ENCODE measurements at regions not wholly inside any gene's neighbourhood (a gene's known extent, or its start where the extent isn't known, plus 50 kb on each side); places are given as distances from the start of the nearest gene placed in this dataset.

DNA sequence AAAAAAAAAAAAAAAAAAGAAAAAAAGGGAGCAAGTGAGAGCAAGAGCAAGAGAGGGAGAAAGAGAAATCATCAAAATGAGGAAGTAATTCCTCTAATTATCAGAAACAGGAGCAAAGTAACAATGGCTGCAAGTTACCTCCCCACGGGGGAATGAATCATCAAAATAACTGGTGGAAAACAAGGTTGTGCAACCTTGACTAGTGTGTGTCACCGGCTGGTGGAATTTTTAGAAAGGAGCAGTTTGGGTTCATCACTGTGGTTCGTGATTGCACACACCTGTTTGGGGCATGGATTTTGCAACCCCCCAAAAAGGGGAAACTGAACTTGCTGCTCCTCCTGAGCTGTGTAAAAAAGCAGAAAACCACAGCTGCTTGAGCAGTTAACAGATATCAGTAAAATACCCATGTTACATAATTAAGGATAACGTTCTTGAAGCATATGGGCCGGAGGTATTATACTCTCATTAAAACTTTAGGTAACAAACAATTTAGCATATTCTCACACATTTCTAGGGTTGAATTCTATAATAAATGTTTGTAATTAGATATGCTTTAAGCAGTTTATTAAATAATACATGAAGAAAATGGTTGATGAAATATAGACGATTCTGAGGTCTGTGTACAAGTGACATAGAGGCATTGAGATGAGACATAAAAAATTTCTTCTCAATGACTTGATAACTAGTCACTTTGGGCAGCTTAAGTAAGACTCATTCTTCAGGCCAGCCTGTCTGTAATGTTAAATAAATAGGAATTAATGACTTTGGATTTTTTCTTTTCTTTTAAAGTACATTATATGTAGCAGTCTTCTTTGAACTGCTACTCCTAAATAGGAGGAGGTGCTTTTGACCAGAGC is 184.2 kb upstream of the ZEB2 start:
- no peaks in the 10 kb centered on the region for H4K20me1 ChIP-seq (ENCODE audit: insufficient read depth, low read length)
- H3K36me3 ChIP-seq (ENCODE audit: insufficient read depth, low read length) = no peaks in the 10 kb centered on the region
- Mint-ChIP-seq H3K27me3 (ENCODE audit: low read depth, unreplicated experiment) (no peaks in the 10 kb centered on the region), H3K36me3 (ENCODE audit: low read depth, unreplicated experiment) (peaks cover 1% of the 10 kb centered on the region), H3K4me3 (ENCODE audit: unreplicated experiment) (no peak overlapping the region), H3K9me3 (ENCODE audit: unreplicated experiment) (no peaks in the 10 kb centered on the region), H3K27ac (ENCODE audit: unreplicated experiment) (no peak overlapping the region), H3K4me1 (ENCODE audit: low read depth, unreplicated experiment) (peaks cover 18% of the 10 kb centered on the region)
- no peaks in the 10 kb centered on the region for H3K9me3 ChIP-seq (ENCODE audit: insufficient read depth, low read depth, low read length)
- H3K4me1 ChIP-seq (ENCODE audit: insufficient read depth, low read length) = no peaks in the 10 kb centered on the region
- no peak overlapping the region for H3K4me3 ChIP-seq (ENCODE audit: insufficient read depth, low read depth, low read length)
- TF ChIP-seq EZH2 (IDR thresholded peaks at IDR 0.05; ENCODE audit: insufficient read depth, low read length) = no peak
- TF ChIP-seq, protein P1, sequence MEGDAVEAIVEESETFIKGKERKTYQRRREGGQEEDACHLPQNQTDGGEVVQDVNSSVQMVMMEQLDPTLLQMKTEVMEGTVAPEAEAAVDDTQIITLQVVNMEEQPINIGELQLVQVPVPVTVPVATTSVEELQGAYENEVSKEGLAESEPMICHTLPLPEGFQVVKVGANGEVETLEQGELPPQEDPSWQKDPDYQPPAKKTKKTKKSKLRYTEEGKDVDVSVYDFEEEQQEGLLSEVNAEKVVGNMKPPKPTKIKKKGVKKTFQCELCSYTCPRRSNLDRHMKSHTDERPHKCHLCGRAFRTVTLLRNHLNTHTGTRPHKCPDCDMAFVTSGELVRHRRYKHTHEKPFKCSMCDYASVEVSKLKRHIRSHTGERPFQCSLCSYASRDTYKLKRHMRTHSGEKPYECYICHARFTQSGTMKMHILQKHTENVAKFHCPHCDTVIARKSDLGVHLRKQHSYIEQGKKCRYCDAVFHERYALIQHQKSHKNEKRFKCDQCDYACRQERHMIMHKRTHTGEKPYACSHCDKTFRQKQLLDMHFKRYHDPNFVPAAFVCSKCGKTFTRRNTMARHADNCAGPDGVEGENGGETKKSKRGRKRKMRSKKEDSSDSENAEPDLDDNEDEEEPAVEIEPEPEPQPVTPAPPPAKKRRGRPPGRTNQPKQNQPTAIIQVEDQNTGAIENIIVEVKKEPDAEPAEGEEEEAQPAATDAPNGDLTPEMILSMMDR (IDR thresholded peaks at IDR 0.05; ENCODE audit: insufficient read depth, low read depth, low read length) = no peak
- H2AFZ ChIP-seq (ENCODE audit: low read depth, low read length) = no peak overlapping the region
- peak; percentile 69 for DNase-seq (ENCODE audit: low read depth)
- no peak overlapping the region for H3K4me2 ChIP-seq (ENCODE audit: low read length)
- no peak overlapping the region for H3K27ac ChIP-seq (ENCODE audit: low read depth, low read length)
- no peaks in the 10 kb centered on the region for H3K27me3 ChIP-seq (ENCODE audit: insufficient read depth, low read length)
- FAIRE-seq = peak; percentile 9
- no peak overlapping the region for H3K9ac ChIP-seq (ENCODE audit: low read length)
- H3K79me2 ChIP-seq (ENCODE audit: insufficient read depth, low read length) = no peaks in the 10 kb centered on the region

DNA sequence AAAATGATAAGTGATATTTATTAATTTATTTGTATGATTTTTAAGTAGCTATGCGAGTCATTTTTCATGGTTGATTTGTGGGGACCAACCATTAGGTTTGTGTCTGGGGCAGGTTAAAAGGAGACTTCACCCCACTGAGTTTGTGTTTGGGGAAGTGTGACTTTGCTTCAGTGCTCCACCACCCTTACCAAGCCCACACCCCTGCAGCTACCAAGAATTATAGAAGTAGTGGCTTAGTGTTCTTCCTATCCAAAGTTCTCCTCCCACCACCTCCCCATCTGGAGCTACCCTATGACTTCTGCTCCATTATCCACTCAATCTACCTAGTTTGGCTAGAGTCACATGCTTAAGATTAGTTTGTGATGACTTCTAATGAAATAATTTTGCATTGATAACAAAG is 182.1 kb upstream of the ZEB2 start:
- Histone ChIP-seq H3K4me3 (ENCODE audit: insufficient read depth, low read depth, low read length) (no peak overlapping the region), H3K9ac (ENCODE audit: low read length) (no peak overlapping the region), H3K4me2 (ENCODE audit: low read length) (no peak overlapping the region), H3K4me1 (ENCODE audit: insufficient read depth, low read length) (no peaks in the 10 kb centered on the region), H3K36me3 (ENCODE audit: insufficient read depth, low read length) (no peaks in the 10 kb centered on the region), H3K27me3 (ENCODE audit: insufficient read depth, low read length) (no peaks in the 10 kb centered on the region), H2AFZ (ENCODE audit: low read depth, low read length) (no peak overlapping the region), H3K79me2 (ENCODE audit: insufficient read depth, low read length) (no peaks in the 10 kb centered on the region), H3K9me3 (ENCODE audit: insufficient read depth, low read depth, low read length) (no peaks in the 10 kb centered on the region), H4K20me1 (ENCODE audit: insufficient read depth, low read length) (no peaks in the 10 kb centered on the region), H3K27ac (ENCODE audit: low read depth, low read length) (no peak overlapping the region)
- Mint-ChIP-seq H3K4me1 (ENCODE audit: low read depth, unreplicated experiment) (peaks cover 11% of the 10 kb centered on the region), H3K27me3 (ENCODE audit: low read depth, unreplicated experiment) (no peaks in the 10 kb centered on the region), H3K36me3 (ENCODE audit: low read depth, unreplicated experiment) (peaks cover 1% of the 10 kb centered on the region), H3K4me3 (ENCODE audit: unreplicated experiment) (no peak overlapping the region), H3K9me3 (ENCODE audit: unreplicated experiment) (peaks cover 2% of the 10 kb centered on the region), H3K27ac (ENCODE audit: unreplicated experiment) (no peak overlapping the region)
- FAIRE-seq (no peak), DNase-seq (ENCODE audit: low read depth) (no peak)
- TF ChIP-seq, protein P1 (IDR thresholded peaks at IDR 0.05; ENCODE audit: insufficient read depth, low read depth, low read length) = no peak
- TF ChIP-seq EZH2 (IDR thresholded peaks at IDR 0.05; ENCODE audit: insufficient read depth, low read length) = no peak

DNA sequence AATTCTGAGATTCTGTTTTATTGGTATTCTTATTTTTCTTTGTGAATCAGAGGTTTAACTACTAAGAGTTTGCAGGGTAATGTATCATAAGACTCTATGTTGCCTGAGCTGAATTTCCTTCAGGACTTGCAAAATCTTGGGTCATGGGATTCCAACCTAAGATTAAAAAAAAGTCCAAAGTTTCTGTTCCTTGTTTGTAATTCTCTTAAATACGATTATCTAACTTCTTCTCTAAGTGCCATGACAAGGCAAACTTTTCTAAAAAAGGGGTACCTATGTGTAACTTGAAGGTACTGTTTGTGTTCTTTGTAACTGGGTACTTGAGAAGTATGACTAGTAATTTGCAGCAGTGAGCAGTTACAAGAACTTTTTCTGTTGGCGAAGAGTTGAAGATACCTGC is 181.3 kb upstream of the ZEB2 start:
- H3K27ac ChIP-seq (ENCODE audit: low read depth, low read length) = no peak overlapping the region
- peaks cover 11% of the 10 kb centered on the region for H3K4me1 Mint-ChIP-seq (ENCODE audit: low read depth, unreplicated experiment)
- no peaks in the 10 kb centered on the region for H3K27me3 Mint-ChIP-seq (ENCODE audit: low read depth, unreplicated experiment)
- no peaks in the 10 kb centered on the region for H4K20me1 ChIP-seq (ENCODE audit: insufficient read depth, low read length)
- H3K27ac Mint-ChIP-seq (ENCODE audit: unreplicated experiment) = no peak overlapping the region
- H3K4me2 ChIP-seq (ENCODE audit: low read length) = no peak overlapping the region
- no peaks in the 10 kb centered on the region for H3K36me3 ChIP-seq (ENCODE audit: insufficient read depth, low read length)
- TF ChIP-seq, protein P1 (IDR thresholded peaks at IDR 0.05; ENCODE audit: insufficient read depth, low read depth, low read length) = no peak
- TF ChIP-seq EZH2 (IDR thresholded peaks at IDR 0.05; ENCODE audit: insufficient read depth, low read length) = no peak
- FAIRE-seq (no peak), DNase-seq (ENCODE audit: low read depth) (no peak)
- H3K9me3 Mint-ChIP-seq (ENCODE audit: unreplicated experiment) = peaks cover 3% of the 10 kb centered on the region
- no peaks in the 10 kb centered on the region for H3K79me2 ChIP-seq (ENCODE audit: insufficient read depth, low read length)
- H3K27me3 ChIP-seq (ENCODE audit: insufficient read depth, low read length) = no peaks in the 10 kb centered on the region
- H3K9ac ChIP-seq (ENCODE audit: low read length) = no peak overlapping the region
- H3K4me3 Mint-ChIP-seq (ENCODE audit: unreplicated experiment) = no peak overlapping the region
- H2AFZ ChIP-seq (ENCODE audit: low read depth, low read length) = no peak overlapping the region
- H3K4me3 ChIP-seq (ENCODE audit: insufficient read depth, low read depth, low read length) = no peak overlapping the region
- H3K36me3 Mint-ChIP-seq (ENCODE audit: low read depth, unreplicated experiment) = no peaks in the 10 kb centered on the region
- H3K4me1 ChIP-seq (ENCODE audit: insufficient read depth, low read length) = no peaks in the 10 kb centered on the region
- H3K9me3 ChIP-seq (ENCODE audit: insufficient read depth, low read depth, low read length) = no peaks in the 10 kb centered on the region

All from astrocyte (in vitro differentiated cells and primary cell).